Frontal cortex (tissue), 3 donors: ENCODE measurements at regions not wholly inside any gene's neighbourhood (a gene's known extent, or its start where the extent isn't known, plus 50 kb on each side); places are given as distances from the start of the nearest gene placed in this dataset.

Experiments used
- DNase-seq, 2 donors: peaks; one replicate each; pipeline ENCODE4 v3.0.0; 2012; ENCODE audit warnings: low spot score in 2 of 2
- FAIRE-seq: peaks from 2 replicates; lab custom pipeline; 2012; peaks lifted over from hg19 to GRCh38; lab: Jason Lieb, UNC
- donor health status: control.
- donor health status: control.
- donor health status: control.

DNA sequence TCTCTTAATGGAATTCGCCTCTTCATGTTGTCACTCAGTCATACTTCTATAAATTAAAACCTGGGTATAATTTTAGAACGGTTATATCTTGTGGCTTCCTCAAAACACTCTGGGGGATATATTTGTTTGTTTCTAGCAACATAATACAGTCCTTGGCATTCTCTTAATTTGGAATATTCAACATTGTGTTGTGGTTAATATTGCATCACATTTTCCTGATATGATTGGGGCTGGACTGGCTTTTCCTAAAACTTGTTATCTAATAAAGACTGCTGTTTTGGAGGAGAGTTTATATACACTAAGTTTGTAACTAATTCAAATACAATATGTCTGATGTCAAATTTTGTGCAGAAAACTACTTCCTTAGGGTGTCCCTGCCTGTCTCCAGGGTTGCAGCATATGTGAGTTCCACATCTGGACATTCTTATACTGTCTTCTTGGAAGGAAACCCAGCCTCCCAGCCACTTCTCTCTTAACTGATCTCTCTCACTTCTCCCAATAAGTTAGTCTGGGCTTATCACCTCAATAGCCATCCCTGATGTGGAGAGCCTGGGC lies 892.6 kb downstream of the MRPL39 start:
- no peak for FAIRE-seq

DNA sequence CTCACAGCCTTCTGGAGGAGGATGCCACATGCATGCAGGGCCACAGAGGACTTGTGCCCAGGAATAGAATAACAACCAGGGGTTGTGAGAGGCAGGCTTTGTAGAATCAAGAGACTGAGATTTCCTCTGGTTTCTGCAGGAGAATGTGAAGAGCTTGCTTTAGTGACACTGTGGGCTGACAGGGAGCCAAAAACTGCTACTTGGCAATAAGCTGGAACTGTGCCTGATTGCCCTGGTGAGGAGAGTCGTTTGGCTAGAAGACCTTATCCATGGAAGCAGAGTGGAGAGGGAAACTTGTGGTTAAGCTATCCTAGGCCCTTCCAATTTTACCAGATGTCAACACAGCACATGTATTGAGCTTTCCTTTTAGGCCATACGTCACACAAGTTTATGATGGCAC lies 902.1 kb downstream of the MRPL39 start:
- DNase-seq (no peak), FAIRE-seq (no peak)

More for the DNA sequence above, 892.6 kb downstream of the MRPL39 start:
- no peak for DNase-seq

DNA sequence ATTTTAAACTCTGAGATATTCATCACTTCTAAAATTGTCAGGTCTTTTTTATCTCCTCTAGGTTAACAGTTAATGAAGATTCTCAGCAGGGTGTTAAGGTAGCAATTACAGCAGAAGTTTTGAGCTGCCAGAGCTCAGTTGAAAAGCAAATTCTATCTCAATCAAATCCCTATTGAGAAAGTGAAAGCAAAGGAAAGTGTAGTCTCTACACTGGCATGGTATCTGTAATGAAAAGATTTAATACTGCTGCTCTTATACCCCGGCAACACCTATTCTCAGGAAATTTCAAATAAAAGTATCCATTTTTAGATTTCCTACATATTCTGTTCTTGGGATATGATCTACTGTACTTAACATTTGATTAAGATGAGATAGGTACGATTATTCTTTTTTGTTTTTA lies 913.5 kb downstream of the MRPL39 start:
- FAIRE-seq (no peak), DNase-seq (no peak)

DNA sequence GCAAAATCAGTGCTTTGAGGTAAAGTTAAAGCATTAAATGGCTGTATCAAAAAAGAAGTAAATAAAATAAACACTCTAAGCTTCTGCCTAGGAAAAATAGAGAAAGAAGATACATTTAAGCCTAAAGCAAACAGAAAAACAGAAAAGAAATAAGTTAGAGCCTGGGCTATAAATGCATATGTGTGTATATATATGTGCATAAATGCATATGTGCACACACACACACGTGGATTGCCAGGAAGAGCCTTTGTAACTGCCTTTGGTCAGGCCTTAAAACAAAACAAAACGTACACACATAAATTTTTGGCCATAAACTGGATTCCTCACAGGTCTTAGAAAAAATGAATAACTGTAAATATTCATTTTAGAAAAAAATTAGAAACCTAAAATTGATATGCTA lies 925.8 kb downstream of the MRPL39 start:
- FAIRE-seq (no peak), DNase-seq (no peak)

DNA sequence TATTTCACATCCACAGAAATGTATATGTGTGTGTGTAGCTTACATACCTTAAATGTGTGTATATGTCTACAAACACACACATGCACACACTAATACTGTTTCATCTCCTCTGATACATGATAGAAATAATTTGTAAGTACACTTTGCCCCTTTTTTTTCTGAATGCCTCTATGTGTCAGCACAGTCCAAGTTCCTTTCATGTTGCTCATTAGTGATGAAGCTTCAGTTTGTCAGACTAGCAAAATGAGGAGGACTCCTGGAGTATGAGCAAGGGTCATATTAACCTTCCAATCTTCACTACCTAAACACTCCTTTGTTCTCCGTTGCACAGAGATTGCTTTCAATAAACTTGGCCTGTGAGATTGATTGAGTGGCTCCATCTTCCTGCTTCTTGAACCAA lies 935.4 kb downstream of the MRPL39 start:
- FAIRE-seq (no peak), DNase-seq (no peak)

DNA sequence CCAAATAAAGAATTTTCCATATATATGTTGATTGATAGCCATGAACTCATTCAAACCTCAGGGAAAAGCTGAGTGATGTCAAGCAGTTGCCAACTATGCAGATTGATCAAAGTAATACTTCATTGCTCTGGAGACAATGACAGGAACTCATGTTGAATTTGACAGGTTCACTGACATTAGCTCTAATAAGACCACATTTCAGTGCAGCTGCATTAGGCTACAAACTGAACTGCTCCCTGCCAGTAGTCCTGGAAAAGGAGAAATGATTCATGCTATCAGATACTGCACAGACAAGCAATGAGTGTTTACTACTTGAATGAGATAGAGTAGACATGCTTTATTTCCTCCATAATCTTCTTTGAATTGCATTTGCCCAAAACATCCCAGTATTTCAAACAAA lies 948.4 kb downstream of the MRPL39 start:
- FAIRE-seq (no peak), DNase-seq (no peak)

DNA sequence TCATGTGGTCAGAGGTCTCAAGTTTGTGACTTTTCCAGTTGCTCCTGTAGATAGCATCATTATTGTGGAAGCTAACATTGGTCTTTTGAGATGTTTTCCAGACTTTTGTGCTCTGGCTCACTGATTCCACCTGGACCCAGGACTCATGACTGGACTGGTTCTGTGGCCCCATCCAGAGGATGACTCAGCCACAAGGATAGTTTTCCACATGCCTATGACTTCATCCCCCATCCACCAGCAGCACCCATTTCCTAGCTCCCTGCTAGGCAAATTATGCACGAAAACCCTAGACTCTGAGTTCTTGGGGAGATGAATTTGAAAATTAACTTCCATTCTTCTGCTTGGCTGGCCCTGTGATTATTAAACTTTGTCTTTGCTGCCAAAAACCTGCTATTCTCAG lies 949.3 kb downstream of the MRPL39 start:
- FAIRE-seq = no peak
- no peak for DNase-seq

DNA sequence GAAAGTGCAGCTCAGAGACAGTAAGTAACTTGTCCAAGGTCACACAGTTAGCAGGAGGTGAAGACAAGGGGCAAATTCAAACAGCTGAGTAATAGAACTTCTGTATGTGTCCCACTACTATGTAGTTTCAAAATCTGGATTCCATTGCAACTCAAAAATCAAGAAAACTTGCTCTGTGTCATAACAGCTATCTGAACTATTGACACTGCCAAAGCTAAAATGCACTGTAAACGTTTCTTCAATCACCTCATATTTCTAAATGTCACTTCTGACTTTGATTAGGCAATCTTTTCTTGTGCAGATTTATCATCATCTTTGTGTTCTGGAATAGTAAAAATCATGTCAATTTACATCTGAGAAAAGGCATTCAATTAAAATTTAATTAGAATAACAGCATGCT lies 957.6 kb downstream of the MRPL39 start:
- no peak for FAIRE-seq
- no peak for DNase-seq

DNA sequence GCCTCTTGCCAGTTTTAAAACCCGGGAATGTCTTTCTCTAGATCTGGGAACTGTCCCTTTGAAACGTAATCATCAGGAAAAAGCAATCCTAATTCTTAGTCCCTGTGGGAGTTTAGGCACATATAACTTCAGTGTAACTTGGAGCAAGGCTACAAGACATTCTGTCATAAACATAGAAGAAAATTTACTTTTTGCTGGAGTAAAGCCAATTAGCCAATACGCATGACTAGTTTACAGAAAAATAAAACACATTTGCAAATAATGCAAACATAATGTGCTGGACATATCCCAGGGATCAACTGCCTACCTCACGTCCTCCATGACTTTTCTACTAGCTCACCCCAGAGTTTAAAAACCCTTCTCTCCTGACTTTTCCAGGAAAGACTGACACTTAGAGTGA lies 970.6 kb downstream of the MRPL39 start:
- DNase-seq (no peak), FAIRE-seq (no peak)

DNA sequence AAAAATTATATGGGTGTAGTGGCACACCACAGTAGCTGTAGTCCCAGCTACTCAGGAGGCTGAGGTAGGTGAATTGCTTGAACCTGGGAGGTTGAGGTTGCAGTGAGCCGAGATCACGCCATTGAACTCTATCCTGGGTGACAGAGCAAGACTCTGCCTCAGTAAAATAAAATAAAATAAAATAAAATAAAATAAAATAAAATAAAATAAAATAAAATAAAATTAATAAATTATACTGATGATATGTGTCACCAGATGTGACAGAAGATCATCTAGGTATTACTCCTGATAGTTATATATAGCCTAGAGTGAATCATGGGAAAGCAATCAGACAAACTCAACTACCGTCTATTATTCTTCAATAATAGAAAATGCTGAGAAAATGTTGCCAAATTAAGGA lies 972.5 kb downstream of the MRPL39 start:
- FAIRE-seq (no peak), DNase-seq (no peak)

DNA sequence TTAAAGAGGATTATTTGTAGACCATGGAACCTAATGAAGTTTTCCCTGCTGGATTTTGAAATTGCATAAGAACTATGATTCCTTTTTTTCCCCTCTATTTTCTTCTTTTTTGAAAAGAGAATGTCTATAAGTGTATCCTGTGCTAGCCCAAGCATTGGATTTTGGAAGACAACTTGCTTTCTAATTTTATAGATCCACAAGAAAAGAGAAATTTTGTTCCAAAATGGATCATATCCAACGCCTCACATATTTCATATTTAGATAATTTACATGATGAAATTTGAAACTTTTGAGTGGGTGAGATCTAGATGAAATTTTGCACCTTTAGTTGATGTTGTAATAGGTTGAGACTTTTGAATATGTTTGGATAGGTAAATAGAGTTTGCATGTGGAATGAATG lies 978.7 kb downstream of the MRPL39 start:
- DNase-seq = no peak

DNA sequence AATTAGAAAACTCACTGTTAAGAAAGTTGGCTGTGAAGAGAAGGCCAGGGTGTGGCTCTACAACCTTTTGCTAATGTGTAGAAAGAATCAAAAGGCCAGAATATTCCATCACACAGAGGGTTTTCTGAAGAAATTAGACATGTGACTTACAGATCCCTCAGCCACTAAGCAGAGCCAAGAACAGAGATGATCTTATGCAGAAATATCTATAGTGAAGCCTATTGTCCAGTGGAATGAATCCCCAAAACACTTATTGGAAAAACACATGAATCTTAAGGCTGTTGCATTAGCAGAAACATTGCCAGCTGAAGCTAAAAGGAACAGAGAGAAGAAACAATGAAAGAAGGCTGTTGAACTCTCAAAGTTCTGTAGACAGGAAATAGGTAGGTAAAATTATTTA lies 979.2 kb downstream of the MRPL39 start:
- DNase-seq (no peak), FAIRE-seq (no peak)

More for the DNA sequence above, 978.7 kb downstream of the MRPL39 start:
- no peak for FAIRE-seq

DNA sequence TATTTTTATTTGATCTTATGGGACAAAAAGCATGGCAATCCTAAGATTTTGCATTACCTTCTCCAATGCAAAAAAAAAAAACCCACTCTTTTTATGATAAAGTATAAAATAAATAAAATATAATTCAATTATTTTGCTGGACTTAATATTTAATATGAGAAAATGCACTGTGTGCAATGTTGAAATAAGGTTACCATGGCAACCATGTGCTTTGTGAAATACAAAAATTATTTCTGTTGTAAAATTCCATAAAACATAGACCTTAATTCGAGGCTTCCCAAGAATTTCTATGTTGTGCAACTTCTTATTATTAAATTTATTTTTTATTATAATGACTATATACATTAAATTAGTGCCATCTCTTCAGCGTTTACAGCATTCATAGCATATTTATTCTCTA lies 989.5 kb downstream of the MRPL39 start:
- no peak for FAIRE-seq
- no peak for DNase-seq

DNA sequence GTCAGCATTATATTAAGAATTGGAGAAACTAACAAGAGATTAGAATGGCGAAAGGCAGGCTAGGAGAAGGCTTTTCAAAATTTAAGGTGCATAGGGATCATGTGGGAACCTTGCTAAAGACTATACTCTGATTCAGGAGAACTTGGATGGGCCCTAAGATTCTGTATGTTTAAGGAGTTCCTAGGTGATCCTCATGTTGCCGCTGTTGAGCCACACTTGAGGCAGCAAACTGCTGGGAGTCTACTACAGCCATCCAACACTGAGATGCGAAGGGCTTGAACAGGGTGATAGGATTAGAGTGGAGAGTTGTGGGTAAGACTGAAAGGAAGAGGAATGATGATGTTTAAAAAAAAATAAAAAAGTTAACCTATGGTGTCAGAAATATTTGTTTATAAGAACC lies 1013.2 kb downstream of the MRPL39 start:
- DNase-seq (no peak), FAIRE-seq (no peak)

DNA sequence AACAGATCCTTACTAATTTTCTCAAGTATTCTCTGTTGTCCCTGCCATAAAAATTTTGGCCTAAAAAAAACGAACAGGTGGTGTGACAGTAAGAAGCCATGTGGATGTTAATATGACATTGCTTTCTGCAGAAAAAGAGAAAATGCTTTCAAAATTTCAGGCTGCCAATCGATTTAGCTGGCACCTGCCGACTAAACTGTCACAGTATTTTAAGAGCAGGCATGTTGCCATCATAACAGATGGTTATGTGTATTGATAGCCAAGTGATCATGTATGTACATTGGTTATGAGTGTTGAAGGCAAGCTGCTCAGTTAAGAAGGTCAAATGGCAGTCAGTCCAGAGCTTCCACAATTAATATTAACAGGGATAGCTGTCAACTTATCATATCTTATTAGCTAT lies 1017.0 kb downstream of the MRPL39 start:
- DNase-seq = no peak
- no peak for FAIRE-seq

DNA sequence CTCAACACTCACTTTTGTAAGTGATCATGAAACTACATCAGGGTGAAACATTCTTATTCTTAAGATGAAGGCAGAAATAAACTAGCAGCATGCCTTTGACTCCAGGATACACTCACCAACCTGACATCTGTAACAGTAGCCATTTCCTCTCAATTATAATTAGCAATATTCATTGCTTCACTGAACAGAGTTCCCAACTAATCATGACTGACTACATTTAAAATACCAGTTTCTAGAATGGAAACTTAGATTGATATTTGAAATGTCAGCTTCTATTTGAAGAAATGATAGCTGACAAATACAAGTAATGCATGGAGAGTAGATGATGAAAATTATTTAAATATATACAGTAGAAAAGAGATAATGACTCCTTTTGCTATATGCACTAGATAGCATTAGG lies 1023.8 kb downstream of the MRPL39 start:
- FAIRE-seq (no peak), DNase-seq (no peak)

DNA sequence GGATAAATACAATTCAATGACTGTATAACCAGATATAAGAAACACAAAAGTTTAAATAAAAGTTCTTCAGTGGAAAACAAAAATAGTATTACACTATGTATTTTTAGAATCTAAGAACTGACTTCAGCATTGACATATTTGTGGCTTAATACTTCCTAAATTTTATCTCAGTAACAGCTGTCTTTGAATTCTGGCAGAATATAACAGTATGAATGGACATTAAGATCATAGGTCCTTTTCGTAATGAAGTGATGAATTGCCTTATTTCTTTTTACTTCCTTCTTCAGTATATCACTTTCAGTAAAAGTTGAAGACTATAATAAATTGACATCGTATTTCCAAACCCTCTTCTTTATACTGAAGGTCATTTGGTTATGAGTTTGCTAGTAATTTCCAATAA lies 1030.0 kb downstream of the MRPL39 start:
- no peak for DNase-seq
- FAIRE-seq = no peak

DNA sequence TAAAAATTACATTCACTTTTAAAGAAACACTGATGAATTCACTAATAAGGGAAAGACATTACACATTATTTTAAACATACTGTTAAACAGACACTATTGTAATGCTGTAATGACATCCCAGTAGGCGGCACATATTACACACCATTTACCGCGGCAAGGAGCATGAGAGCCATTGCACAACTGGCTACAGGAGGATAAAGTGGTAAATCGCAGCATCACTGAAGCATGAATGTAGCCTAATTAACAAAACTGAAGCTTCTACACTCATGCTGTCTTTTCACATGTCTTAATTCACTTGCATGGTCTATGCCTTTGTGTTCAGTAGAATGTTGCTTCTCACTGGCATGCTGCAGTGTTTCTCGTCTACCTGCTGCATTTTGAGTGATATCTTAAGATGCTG lies 1046.0 kb downstream of the MRPL39 start:
- FAIRE-seq (no peak), DNase-seq (no peak)

DNA sequence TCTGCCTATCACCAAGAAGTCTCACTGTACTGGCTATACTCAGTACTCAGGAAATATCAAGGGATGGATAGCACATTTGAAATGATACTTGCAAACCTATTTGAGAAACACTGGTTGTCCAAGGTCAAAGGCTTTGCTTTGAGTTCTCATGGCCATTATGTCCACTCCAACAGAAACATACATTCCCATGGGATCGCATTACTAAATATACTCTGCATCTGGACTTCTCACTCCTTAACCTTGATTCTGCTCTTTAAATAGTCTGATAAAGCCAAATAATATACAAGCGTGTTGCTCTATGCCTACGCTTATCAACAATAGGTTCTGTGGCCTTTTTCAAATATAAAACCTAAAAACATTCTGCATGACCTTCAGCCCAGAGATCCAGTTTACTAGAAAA lies 1054.8 kb downstream of the MRPL39 start:
- no peak for DNase-seq
- FAIRE-seq = no peak

DNA sequence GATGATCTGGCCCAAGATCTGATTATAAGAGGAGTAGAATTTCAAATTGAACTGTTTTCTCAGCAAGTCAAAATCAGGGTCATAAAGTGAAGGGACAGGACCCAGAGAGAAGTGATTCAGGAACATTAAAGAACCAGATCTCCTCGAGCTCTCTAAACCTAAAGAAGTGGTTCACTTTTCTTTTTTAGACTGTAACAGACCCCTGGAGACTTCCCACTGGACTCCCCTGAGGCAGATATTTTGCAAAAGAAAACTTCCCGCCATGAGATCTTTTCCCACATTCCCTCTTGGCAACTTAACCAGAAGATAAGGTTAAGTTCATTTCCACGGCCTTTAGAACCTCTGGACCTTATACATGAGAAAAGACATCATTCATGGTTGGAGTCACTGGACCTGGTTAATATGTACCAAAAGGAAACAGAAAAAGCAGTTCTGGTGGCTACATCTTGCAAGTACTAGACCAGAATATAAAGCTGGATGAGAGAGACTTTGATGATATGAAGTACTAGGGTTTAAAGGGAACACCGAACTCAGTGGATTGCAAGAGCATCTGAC lies 1061.4 kb downstream of the MRPL39 start:
- no peak for DNase-seq
- FAIRE-seq = no peak

DNA sequence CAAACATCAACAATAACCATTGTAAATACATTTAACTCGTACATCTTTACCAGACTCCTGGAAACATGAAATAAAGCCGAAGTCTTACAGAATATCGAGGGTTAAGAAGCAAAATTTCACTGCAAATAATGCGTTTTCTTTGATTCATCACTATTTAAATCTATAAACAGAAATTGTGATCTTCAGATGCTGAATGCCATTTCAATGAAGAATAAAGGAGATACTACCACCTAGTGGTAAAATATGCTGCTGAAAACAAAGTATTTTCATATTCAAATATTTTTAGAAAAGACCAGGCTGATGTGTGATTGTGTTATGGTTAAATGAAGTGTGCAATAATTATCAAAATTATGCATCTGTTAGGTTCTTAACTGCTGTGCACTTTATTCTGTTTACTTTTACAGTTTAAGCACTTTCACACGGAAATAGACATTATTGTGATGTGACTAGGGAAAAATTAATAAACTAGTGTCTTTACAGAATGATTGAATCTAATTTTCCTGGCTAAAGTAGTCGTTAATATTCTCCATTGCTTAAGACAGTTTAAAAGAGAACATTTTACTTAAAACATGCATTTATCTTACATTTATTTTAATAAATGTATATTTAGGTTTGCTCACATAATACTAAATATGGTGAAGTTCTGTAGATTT lies 1093.1 kb downstream of the MRPL39 start:
- no peak for DNase-seq
- FAIRE-seq = peak; percentile 77

DNA sequence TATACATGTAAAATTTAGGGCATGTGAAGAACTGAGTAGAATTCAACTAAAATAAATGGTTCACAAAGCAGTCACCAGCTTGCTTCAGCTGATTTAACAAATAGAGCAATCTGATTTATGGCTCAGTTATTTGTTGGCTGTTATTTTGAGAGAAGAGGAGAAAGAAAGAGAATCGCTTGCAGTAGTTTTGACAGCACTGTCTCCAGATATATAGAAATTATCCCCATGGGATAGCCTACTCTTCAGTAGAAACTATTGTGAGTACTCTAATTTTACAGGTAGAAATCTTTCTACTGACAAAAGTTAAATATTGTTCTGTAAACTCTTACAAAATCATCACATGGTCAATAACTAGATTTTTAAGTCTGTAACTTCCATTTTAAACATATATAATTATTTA lies 1098.2 kb downstream of the MRPL39 start:
- no peak for FAIRE-seq
- no peak for DNase-seq
